ENCODE measurements at regions not wholly inside any gene's neighbourhood (a gene's known extent, or its start where the extent isn't known, plus 50 kb on each side); places are given as distances from the start of the nearest gene placed in this dataset.

- ATAC-seq (ENCODE audit: low FRiP score) (no peak), DNase-seq (ENCODE audit: low spot score) (no peak)
- TF ChIP-seq CTCF (IDR thresholded peaks at IDR 0.05) = no peak
Observed at GRCh38 chr1:5580926-5581325, 411.3 kb downstream of the NPHP4 start.

- no peak for DNase-seq (ENCODE audit: low spot score)
- no peak for ATAC-seq (ENCODE audit: low FRiP score)
- TF ChIP-seq CTCF (IDR thresholded peaks at IDR 0.05) = no peak
Observed at GRCh38 chr1:5579966-5580365, 412.3 kb downstream of the NPHP4 start.

- no peak for TF ChIP-seq CTCF (IDR thresholded peaks at IDR 0.05)
- no peak for DNase-seq (ENCODE audit: low spot score)
- no peak for ATAC-seq (ENCODE audit: low FRiP score)
Observed at GRCh38 chr1:5578690-5579089, 413.5 kb downstream of the NPHP4 start.

- no peak for TF ChIP-seq CTCF (IDR thresholded peaks at IDR 0.05)
- ATAC-seq (ENCODE audit: low FRiP score) = no peak
- no peak for DNase-seq (ENCODE audit: low spot score)
Observed at GRCh38 chr1:5577255-5578040, 414.8 kb downstream of the NPHP4 start.

GRCh38 chr1:5576673-5577065, 415.6 kb downstream of the NPHP4 start:
- no peak for DNase-seq (ENCODE audit: low spot score)
- no peak for TF ChIP-seq CTCF (IDR thresholded peaks at IDR 0.05)
- no peak for ATAC-seq (ENCODE audit: low FRiP score)

- ATAC-seq (ENCODE audit: low FRiP score) (no peak), DNase-seq (ENCODE audit: low spot score) (no peak)
- TF ChIP-seq CTCF (IDR thresholded peaks at IDR 0.05) = no peak
Observed at GRCh38 chr1:5576011-5576672, 416.1 kb downstream of the NPHP4 start.

Data from omental fat pad (tissue), 3 donors.